Stimulated activated CD4-positive, alpha-beta T cell treated with anti-CD3 and anti-CD28 coated beads, Interleukin-4, amount 100 ng/mL, for 48 hours (primary cell): ENCODE measurements at regions not wholly inside any gene's neighbourhood (a gene's known extent, or its start where the extent isn't known, plus 50 kb on each side); places are given as distances from the start of the nearest gene placed in this dataset.

ENCODE experiments used
- DNase-seq, 2 donors: peaks; one replicate each; pipeline ENCODE4 v3.0.0-alpha.2; 2020; ENCODE audit warnings: low read depth in 2 of 2

DNA sequence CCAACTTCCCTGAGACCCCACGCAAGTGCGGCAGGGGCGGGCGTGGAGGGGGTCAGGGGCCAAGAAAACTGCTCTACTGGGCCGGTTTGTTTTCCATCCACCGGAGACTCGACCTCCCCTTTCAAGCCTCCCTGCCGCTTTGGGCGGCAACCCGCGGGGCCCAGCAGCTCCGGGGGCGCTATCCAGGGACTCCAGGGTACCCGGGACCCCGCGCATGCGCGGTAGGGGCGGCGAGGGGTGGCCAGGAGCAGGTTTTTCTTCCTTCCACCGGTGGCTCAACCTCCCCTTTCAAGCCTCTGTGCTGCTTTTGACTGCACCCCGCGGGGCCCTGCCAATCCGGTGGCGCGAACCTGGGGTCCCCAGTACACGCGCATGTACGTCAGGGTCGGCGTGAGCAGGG lies 323.5 kb downstream of the ALG10 start:
- DNase-seq: no peak

DNA sequence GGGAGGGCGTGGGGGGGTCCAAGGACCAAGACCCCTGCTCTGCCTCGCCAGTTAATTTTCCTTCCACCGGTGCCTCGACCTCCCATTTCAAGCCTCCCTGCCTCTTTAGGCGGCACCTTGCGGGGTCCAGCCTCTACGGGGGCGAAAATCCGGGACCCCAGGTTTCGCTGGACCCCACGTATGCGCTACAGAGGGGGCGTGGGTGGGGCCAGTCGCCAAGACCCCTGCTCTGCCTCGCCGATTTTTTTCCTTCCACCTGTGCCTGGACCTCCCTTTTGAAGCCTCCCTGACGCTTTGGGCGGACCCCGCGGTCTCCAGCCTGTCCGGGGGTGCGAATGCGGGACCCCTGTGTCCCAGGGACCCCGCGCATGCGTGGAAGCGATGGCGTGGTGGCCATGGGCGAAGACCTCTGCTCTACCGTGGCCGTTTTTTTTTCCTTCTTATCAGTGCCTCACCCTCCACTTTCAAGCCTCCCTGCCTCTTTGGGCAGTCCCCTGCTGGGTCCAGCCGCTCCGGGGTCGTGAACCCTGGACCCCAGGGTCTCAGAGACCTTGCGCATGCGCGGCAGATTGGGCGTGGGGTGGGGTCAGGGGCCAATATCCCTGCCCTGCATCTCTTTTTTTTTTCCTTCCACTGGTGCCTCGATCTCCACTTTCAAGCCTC lies 324.2 kb downstream of the ALG10 start:
- no peak for DNase-seq

DNA sequence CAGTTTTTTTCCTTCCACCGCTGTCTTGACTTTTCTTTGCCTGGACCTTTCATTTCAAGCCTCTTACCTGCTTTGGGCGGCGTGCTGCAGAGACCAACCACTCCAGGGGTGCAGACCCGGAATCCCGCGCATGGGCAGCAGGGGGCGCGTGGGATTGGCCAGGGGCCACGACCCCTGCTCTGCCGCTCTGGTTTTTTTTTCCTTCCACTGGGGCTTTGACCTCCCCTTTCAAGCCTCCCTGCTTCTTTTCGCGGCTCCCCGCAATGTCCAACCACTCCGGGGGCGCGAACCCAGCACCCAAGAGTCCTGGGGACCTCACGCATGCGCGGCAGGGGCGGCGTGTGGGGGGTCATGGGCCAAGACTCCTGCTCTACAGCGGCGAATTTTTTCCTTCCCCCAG lies 325.1 kb downstream of the ALG10 start:
- no peak for DNase-seq

DNA sequence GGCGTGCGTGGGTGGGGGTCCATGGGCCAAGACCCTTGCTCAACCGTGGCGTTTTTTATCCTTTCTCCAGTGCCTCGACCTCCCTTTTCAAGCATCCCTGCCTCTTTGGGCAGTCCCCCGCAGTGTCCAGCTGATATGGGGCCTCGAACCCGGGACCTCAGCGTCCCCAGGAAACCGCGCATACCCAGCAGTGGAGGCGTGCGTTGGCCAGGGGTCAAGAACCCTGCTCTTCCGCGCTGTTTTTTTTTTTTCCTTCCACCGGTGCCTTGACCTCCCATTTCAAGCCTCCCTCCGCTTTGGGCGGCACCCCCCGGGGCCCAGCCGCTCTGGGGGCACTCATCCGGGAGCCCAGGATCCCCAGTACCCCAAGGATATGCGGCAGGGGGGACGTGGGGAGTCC lies 325.8 kb downstream of the ALG10 start:
- DNase-seq: no peak

DNA sequence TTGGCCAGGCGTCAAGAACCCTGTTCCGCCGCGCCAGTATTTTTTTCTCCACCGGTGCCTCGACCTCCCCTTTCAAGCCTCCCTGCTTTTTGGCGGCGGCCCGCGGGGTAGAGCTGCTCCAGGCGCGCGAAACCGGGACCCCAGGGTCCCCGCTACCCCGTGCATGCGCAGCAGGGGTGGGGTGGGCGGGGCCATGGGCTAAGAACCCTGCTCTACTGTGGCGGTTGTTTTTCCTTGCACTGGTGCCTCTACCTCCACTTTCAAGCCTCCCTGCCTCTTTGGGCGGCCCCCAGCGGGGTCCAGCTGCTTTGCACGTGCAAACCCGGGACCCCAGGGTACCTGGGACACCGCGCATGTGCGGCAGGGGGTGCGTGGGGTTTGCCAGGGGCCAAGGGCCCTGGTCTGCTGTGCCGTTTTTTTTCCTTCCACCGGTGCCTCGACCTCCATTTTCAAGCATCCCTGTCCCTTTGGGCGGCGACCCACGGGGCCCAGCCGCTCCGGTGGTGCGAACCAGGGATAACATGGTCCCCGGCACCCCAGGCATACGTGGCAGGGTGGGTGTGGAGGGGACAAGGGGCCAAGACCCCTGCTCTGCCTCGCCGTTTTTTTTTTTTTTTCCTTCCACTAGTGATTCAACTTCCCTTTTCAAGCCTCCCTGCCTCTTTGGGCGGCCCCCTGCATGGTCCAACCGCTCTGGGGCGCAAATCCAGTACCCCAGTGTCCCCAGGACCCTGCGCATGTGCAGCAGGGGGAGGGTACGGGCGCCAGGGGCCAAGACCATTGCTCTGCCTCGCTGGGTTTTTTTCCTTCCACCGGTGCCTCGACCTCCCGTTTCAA lies 326.8 kb downstream of the ALG10 start:
- no peak for DNase-seq

DNA sequence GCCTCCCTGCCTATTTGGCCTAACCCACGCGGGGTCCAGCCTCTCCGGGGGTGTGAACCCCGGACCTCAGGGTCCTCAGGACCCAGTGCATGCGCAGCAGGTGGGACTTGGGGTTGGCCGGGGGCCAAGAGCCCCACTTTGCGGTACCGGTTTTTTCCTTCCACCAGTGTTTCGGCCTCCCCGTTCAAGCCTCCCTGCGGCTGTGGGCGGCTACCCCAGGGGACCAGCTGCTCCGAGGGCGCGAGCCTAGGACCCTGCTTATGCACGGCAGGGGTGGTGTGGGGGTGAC lies 327.3 kb downstream of the ALG10 start:
- no peak for DNase-seq

DNA sequence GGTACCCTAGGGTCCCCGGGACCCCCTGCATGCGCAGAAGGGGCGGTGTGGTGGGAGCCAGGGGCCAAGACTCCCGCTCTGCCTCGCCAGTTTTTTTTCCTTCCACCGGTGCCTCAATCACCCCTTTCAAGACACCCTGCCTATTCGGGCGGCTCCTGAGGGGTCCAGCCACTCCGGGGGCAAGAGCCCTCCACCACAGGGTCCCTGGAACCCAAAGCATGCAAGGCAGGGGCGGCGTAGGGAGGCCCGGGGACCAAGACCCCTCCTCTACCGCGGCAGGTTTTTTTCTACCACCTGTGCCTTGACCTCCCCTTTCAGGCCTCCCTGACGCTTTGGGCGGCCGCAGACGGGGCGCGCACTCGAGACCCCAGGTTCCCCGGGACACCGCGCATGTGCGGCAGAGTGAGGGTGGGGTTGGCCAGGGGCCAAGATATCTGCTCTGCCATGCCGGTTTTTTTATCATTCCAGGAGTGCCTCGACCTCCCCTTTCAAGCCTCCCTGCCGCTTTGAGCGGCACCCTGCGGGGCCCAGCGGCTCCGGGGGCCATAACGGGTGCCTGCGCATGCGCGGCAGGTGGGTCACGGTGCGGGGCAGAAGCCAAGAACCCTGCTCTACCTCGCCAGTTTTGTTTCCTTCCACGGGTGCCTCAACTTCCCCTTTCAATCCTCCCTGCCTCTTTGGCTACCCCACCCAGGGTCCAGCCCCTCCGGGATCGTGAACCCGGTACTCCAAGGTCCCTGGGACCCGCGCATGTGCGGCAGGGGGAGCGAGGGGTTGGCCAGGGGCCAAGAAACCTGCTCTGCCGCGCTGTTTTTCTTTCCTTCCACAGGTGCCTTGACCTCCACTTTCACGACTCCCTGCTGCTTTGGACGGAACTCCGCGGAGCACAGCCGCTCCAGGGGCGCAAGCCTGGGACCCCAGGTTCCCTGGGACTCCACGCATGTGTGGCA lies 328.1 kb downstream of the ALG10 start:
- DNase-seq: no peak

DNA sequence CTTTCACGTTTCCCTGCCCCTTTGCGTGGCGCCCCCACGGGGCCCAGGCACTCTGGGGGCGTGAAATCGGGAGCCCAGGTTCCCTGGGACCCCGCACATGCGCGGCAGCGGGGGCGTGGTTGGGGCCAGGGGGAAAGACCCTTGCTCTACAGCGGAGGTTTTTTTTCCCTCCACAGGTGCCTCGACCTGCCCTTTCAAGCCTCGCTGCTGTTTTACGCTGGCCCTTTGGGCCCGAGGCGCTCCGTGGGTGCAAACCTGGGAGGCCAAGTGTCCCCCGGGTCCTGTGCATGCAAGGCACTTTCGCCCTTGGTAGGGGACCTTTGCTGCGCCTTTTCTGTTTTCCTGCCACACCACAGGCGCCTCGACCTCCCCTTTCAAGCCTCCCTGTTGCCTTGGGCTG lies 329.8 kb downstream of the ALG10 start:
- no peak for DNase-seq

DNA sequence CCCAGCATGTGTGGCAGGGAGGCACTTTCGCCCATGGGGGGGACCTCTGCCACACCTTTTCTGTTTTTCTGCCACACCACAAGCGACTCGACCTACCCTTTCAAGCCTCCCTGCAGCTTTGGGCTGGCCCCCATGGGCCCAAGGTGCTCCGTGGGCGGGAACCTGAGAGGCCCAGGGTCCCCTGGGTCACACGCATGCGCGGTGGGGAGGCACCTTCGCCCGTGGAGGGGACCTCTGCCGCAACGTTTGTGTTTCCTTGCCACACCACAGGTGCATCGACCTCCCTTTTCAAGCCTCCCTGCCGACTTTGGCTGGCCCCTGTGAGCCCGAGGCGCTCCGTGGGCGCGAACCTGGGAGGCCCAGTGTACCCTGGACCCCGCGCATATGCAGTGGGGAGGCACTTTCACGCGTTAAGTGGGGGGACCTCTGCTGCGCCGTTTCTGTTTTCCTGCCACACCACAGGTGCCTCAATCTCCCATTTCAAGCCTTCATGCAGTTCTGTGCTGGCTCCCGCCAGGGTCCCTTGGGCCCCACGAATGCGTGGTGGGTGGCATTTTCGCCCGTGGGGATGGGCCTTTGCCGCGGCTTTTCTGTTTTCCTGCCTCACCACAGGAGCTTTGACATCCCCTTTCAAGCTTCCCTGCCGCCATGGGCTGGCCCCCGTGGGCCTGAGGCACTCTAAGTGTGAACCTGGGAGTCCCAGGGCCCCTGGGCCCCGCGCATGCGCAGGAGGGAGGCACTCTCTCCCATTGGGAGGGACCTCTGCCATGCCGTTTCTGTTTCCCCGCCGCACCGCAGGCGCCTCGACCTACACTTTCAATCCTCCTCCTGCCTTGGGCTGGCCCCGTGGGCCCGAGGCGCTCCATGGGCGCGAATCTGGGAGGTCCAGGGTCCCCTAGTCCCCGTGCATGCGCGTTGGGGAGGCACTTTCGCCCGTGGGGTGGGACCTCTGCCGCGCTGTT lies 332.2 kb downstream of the ALG10 start:
- no peak for DNase-seq

DNA sequence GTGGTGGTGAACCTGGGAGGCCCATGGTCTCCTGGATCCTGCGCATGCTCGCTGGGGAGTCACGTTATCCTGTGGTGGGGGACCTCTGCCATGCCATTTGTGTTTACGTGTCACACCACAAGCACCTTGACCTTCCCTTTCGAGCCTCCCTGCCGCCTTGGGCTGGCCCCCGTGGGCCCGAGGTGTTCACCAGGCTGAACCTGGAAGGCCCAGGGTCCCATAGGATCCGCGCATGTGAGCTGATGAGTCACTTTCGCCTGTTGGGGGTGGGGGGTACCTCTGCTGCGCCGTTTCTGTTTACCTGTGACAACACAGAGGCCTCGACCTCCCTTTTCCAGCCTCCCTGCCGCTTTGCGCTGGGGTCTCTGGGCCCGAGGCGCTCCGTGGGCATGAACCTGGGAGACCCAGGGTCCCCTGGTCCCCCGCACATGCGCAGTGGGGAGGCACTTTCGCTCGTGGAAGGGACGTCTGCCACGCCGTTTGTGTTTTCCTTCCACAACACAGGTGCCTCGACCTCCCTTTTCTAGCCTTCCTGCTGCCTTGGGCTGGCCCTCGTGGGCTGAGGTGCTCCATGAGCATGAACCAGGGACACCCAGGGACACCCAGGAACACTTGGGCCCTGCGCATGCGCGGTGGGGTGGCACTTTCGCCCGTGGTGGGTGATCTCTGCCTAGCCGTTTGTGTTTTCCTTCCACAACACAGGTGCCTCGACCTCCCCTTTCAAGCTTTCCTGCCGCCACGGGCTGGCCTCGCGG lies 334.1 kb downstream of the ALG10 start:
- DNase-seq: no peak

DNA sequence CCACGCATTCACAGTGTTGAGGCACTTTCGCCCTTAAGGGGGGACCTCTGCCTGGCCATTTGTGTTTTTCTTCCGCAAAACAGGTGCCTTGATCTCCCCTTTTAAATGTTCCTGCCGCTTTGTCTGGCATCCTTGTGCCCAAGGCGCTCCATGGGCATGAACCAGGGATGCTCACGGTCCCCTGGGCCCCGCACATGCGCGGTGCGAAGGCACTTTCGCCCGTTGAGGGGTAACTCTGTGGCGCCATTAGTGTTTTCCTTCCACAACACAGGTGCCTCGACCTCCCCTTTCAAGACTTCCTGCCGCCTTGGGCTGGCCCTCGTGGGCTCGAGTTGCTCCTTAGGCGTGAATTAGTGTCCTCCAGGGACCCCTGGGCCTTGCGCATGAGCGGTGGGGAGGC lies 335.5 kb downstream of the ALG10 start:
- DNase-seq: no peak

DNA sequence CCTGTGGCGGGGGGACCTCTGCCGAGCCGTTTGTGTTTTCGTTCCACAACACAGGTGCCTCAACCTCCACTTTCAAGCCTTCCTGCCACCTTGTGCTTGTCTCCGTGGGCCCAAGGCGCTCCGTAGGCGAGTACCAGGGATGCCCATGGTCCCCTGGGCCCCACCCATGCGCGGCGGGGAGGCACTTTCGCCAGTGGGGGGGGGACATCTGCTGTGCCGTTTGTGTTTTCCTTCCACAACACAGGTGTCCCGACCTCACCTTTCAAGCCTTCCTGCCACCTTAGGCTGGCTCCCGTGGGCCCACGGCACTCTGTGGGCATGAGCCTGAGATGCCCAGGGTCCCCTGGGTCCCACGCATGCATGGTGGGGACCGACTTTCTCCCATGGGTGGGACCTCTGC lies 335.9 kb downstream of the ALG10 start:
- DNase-seq: no peak

DNA sequence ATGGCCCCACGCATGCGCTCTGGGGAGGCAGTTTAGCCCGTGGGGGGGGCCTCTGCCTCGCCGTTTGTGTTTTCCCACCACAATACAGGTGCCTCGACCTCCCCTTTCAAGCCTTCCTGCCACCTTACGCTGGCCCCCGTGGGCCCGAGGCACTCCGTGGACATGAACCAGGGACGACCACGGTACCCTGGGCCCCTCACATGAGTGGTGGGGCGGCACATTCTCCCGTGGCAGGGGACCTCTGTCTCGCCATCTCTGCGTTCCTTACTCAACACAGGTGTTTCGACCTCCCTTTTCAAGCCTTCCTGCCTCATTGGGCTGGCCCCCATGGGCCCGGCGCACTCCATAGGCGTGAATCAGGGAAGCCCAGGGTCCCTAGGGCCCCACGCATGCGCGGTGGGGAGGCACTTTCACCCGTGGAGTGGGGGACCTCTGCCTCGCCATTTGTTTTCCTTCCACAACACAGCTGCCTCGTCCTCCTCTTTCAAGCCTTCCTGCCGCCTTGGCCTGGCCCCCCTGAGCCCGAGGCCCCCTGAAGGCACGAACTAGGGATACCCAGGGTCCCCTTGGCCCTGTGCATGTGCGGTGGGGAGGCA lies 339.5 kb downstream of the ALG10 start:
- no peak for DNase-seq

DNA sequence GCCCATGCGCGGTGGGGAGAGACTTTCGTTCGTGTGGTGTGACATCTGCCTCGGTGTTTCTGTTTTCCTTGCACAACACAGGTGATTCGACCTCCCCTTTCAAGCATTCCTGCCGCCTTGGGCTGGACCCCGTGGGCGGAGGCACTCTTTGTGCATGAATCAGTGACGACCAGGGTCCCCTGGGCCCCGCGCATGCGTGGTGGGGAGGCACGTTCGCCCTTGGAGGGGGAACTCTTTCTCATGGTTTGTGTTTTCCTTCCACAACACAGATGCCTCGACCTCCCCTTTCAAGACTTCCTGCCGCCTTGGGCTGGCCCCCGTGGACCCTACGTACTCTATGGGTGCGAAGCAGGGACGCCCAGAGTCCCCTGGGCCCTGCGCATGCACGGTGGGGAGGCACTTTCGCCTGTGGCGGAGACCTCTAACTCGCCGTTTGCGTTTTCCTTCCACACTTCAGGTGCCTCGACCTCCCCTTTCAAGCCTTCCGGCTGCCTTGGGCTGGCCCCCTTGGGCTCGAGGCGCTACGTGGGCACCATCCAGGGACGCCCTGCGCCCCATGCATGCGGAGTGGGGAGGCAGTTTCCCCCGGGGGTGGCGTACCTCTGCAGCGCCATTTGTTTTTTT lies 340.9 kb downstream of the ALG10 start:
- DNase-seq: no peak

DNA sequence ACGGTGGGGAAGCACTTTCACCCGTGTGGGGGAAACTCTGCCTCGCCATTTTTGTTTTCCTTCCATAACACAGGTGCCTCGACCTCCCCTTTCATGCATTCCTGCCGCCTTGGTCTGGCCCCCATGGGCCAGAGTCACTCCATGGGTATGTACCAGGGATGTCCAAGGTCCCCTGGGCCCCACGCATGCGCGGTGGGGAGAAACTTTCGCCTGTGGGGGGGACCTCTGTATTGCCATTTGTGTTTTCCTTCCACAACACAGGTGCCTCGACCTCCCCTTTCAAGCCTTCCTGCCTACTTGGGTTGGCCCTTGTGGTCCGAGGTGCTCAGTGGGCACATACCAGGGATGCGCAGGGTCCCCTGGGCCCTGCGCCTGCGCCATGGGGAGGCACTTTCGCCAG lies 345.8 kb downstream of the ALG10 start:
- DNase-seq: no peak

DNA sequence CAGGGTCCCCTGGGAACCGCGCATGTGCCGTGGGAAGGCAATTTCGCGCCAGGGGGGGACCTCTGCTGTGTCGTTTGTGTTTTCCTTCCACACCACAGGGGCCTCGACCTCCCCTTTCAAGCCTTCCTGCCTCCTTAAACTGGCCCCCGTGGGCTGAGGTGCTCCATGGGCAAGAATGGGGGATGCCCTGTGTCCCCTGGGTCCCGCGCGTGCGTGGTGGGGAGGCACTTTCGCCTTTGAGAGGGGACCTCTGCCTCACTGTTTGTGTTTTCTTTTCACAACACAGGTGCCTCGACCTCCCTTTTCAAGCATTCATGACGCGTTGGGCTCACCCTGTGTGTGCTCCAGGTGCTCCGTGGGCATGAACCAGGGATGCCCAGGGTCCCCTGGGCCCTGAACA lies 348.8 kb downstream of the ALG10 start:
- DNase-seq: no peak

DNA sequence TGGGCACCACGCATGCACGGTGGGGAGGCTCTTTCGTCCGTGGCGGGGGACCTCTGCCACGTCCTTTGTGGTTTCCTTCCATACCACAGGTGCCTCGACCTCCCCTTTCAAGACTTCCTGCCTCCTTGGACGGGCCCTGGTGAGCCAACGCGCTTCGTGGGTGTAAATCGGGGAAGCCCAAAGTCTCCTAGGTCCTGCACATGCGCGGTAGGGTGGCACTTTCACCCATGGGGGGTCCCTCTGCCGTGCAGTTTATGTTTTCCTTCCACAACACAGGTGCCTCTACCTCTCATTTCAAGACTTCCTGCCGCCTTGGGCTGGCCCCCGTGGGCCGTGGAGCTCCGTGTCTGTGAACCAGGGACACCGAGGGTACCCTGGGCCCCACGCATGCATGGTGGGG lies 349.7 kb downstream of the ALG10 start:
- DNase-seq: no peak

DNA sequence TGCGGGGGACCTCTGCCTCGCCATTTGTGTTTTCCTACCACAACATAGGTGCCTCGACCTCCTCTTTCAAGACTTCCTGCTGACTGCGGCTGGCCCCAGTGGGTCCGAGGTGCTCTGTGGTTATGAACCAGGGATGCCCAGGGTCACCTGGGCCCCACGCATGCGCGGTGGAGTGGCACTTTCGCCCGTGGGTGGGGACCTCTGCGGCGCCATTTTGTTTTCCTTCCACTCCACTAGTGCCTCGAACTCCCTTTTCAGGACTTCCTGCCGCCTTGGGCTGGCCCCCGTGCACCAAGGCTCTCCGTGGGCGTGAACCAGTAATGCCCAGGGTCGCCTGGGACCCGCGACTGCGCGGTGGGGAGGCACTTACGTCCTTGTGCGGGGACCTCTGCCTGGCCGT lies 351.6 kb downstream of the ALG10 start:
- no peak for DNase-seq

DNA sequence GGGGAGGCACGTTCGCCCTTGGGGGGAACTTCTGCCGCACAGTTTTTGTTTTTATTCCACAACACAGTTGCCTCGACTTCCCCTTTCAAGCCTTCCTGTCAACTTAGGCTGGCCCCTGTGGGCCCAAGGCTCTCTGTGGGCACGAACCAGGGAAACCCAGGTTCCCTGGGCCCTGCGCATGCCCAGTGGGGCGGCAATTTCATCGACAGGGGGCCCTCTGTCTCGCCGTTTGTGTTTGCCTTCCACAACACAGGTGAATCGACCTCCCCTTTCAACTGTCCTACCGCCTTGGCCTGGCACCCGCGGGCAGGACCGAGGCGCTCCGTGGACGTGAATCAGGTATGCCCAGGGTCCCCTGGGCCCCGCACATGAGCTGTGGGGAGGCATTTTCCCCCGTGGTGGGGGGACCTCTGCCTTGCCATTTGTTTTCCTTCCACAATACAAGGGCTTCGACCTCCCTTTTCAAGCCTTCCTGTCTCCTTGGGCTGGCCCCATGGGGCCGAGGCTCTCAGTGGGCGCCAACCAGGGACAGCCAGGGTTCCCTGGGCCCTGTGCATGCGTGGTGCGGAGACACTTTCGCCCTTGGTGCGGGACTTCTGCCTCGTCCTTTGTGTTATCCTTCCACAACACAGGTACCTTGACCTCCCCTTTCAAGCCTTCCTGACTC lies 354.0 kb downstream of the ALG10 start:
- no peak for DNase-seq
